OCI-LY1 (cell line): ENCODE measurements at regions not wholly inside any gene's neighbourhood (a gene's known extent, or its start where the extent isn't known, plus 50 kb on each side); places are given as distances from the start of the nearest gene placed in this dataset.

Experiments used
- H2AFZ ChIP-seq: fragments of 200-600 bp; sonication (generic), shearing (Covaris generic); 2 replicates; pipeline ENCODE4 v1.6.0; 2014; ENCODE audit warnings: antibody characterized with exemption, mild to moderate bottlenecking, low read length
- H3F3A ChIP-seq: fragments of 200-600 bp; sonication (generic), shearing (Covaris generic); 2 replicates; pipeline ENCODE4 v1.6.0; 2014; ENCODE audit warnings: mild to moderate bottlenecking, antibody characterized with exemption, low read length, moderate library complexity; ENCODE audit not compliant: insufficient read depth
- H3K27ac ChIP-seq: fragments of 200-600 bp; sonication (generic); 2 replicates; pipeline ENCODE4 v1.5.1; 2014; ENCODE audit warnings: low read length, mixed run types, mild to moderate bottlenecking, low read depth; ENCODE audit not compliant: poor library complexity, severe bottlenecking
- H3K27me3 ChIP-seq: fragments of 200-600 bp; sonication (generic); 2 replicates; pipeline ENCODE4 v1.6.0; 2014; ENCODE audit warnings: antibody characterized with exemption, mild to moderate bottlenecking, low read length, moderate library complexity; ENCODE audit not compliant: insufficient read depth
- H3K36me3 ChIP-seq: fragments of 200-600 bp; sonication (generic); 2 replicates; pipeline ENCODE4 v1.6.1; 2014; ENCODE audit warnings: mild to moderate bottlenecking, antibody characterized with exemption, low read length, moderate library complexity, mixed read lengths; ENCODE audit not compliant: insufficient read depth
- H3K4me1 ChIP-seq: fragments of 200-600 bp; sonication (generic); 2 replicates; pipeline ENCODE4 v1.5.1; 2014; ENCODE audit warnings: mild to moderate bottlenecking, low read length, moderate library complexity; ENCODE audit not compliant: insufficient read depth, severe bottlenecking
- H3K4me2 ChIP-seq: fragments of 200-600 bp; sonication (generic), shearing (Covaris generic); 2 replicates; pipeline ENCODE4 v1.6.1; 2014; ENCODE audit warnings: low read length
- H3K4me3 ChIP-seq: fragments of 200-600 bp; sonication (generic); 2 replicates; pipeline ENCODE4 v1.5.1; 2014; ENCODE audit warnings: low read length, low read depth, mild to moderate bottlenecking, mixed read lengths; ENCODE audit not compliant: poor library complexity, severe bottlenecking
- H3K79me2 ChIP-seq: fragments of 200-600 bp; shearing (Covaris generic); 2 replicates; pipeline ENCODE4 v1.6.1; 2016; ENCODE audit warnings: mixed run types, low read length, mixed read lengths; ENCODE audit not compliant: insufficient read depth
- H3K9ac ChIP-seq: fragments of 200-600 bp; sonication (generic), shearing (Covaris generic); 2 replicates; pipeline ENCODE4 v1.6.1; 2014; ENCODE audit warnings: mild to moderate bottlenecking, low read length, mixed read lengths
- H3K9me2 ChIP-seq: fragments of 200-600 bp; sonication (generic), shearing (Covaris generic); 2 replicates; pipeline ENCODE4 v1.6.1; 2014; ENCODE audit warnings: low read depth, mild to moderate bottlenecking, low read length, mixed read lengths
- H3K9me3 ChIP-seq: fragments of 200-600 bp; shearing (Covaris generic); 2 replicates; pipeline ENCODE4 v1.6.1; 2014; ENCODE audit warnings: low read length, mixed read lengths
- H4K20me1 ChIP-seq: fragments of 200-600 bp; sonication (generic), shearing (Covaris generic); 2 replicates; pipeline ENCODE4 v1.6.0; 2016; ENCODE audit warnings: mild to moderate bottlenecking, low read length; ENCODE audit not compliant: insufficient read depth
- EZH2 ChIP-seq: fragments of 200-600 bp; sonication (generic), shearing (Covaris generic); IDR thresholded peaks from 2 replicates; pipeline ENCODE4 v1.8.0; 2017; ENCODE audit warnings: borderline replicate concordance, mixed run types, mild to moderate bottlenecking, antibody characterized with exemption, low read length, moderate library complexity, mixed read lengths
- TF ChIP-seq, protein P1 (sequence below): fragments of 200-600 bp; sonication (generic), shearing (Covaris generic); IDR thresholded peaks from 2 replicates; pipeline ENCODE4 v1.5.1; 2017; ENCODE audit warnings: mild to moderate bottlenecking, antibody characterized with exemption, low read length, moderate library complexity, mixed read lengths

DNA sequence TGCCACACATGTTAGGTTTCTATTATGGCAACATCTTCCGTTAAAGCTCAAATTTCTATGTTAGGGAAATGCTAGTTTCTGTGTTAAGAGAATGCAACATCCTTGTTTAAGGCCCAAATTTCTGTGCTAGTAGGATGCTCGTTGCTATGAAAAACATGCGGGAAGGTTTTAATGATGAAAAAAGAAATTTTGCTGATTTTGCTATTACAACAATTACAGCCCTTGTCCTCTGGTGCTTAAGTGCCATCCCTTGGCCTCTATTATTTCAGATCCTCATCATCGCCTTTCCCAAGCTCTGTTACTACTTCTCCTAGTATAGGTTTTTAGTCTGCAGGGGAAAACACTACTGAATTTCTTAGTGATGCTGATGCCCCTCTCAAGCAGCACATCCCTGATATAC lies 412.6 kb upstream of the NDST3 start:
- Histone ChIP-seq H3K4me3 (no peak overlapping the region), H3K4me1 (no peaks in the 10 kb centered on the region), H3F3A (no peaks in the 10 kb centered on the region), H4K20me1 (no peaks in the 10 kb centered on the region), H3K79me2 (no peaks in the 10 kb centered on the region), H3K36me3 (no peaks in the 10 kb centered on the region), H3K27me3 (no peaks in the 10 kb centered on the region), H3K9me2 (no peaks in the 10 kb centered on the region), H3K4me2 (no peak overlapping the region), H3K9me3 (no peaks in the 10 kb centered on the region), H2AFZ (no peak overlapping the region), H3K9ac (no peak overlapping the region), H3K27ac (no peak overlapping the region)
- no peak for TF ChIP-seq EZH2
- TF ChIP-seq, protein P1, sequence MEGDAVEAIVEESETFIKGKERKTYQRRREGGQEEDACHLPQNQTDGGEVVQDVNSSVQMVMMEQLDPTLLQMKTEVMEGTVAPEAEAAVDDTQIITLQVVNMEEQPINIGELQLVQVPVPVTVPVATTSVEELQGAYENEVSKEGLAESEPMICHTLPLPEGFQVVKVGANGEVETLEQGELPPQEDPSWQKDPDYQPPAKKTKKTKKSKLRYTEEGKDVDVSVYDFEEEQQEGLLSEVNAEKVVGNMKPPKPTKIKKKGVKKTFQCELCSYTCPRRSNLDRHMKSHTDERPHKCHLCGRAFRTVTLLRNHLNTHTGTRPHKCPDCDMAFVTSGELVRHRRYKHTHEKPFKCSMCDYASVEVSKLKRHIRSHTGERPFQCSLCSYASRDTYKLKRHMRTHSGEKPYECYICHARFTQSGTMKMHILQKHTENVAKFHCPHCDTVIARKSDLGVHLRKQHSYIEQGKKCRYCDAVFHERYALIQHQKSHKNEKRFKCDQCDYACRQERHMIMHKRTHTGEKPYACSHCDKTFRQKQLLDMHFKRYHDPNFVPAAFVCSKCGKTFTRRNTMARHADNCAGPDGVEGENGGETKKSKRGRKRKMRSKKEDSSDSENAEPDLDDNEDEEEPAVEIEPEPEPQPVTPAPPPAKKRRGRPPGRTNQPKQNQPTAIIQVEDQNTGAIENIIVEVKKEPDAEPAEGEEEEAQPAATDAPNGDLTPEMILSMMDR, result no peak

DNA sequence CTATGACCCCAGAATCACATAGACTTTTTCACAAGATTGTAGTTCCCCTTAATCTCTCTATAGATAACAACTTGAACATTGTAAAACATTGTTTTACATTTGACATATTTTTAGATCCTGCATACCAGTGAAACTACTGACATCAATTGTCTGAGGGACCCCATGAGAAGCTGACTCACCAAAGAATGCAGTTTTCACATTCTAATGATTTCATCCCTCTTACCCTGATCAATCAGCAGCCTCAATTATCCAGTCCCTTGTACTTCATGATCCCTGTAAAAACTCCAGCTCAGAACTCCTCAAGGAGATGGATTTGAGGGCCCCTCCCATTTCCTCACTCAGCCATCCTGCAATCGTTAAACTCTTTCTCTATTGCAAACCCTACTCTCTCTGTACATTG lies 411.0 kb upstream of the NDST3 start:
- Histone ChIP-seq H3K36me3 (no peaks in the 10 kb centered on the region), H3K4me3 (no peak overlapping the region), H3K9me2 (no peaks in the 10 kb centered on the region), H3K4me1 (no peaks in the 10 kb centered on the region), H4K20me1 (no peaks in the 10 kb centered on the region), H3K4me2 (no peak overlapping the region), H3K79me2 (no peaks in the 10 kb centered on the region), H2AFZ (no peak overlapping the region), H3K27me3 (no peaks in the 10 kb centered on the region), H3K9ac (no peak overlapping the region), H3K9me3 (no peaks in the 10 kb centered on the region), H3K27ac (no peak overlapping the region), H3F3A (no peaks in the 10 kb centered on the region)
- no peak for TF ChIP-seq EZH2
- TF ChIP-seq, protein P1, result no peak

DNA sequence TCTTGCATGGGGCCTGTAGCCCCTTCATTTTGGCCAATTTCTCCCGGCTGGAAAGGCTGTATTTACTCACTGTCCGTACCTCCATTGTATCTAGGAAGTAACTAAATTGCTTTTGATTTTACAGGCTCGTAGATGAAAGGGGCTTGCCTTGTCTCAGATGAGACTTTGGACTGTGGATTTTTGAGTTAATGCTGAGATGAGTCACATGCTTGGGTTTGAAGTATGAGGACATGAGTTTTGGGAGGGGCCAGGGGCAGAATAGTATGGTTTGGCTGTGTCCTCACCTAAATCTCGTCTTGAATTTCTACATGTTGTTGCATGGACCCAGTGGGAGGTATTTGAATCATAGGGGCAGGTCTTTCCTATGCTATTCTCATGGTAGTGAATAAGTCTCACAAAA lies 407.6 kb upstream of the NDST3 start:
- Histone ChIP-seq H3K79me2 (no peaks in the 10 kb centered on the region), H3K4me2 (no peak overlapping the region), H3K9ac (no peak overlapping the region), H3F3A (no peaks in the 10 kb centered on the region), H3K36me3 (no peaks in the 10 kb centered on the region), H3K4me1 (no peaks in the 10 kb centered on the region), H3K9me2 (no peaks in the 10 kb centered on the region), H3K27ac (no peak overlapping the region), H2AFZ (no peak overlapping the region), H3K27me3 (no peaks in the 10 kb centered on the region), H3K4me3 (no peak overlapping the region), H4K20me1 (no peaks in the 10 kb centered on the region), H3K9me3 (no peaks in the 10 kb centered on the region)
- TF ChIP-seq EZH2, result no peak
- TF ChIP-seq, protein P1, result no peak
